Activated CD8-positive, alpha-beta memory T cell treated with anti-CD3 and anti-CD28 coated beads for 36 hours (primary cell): ENCODE measurements at regions not wholly inside any gene's neighbourhood (a gene's known extent, or its start where the extent isn't known, plus 50 kb on each side); places are given as distances from the start of the nearest gene placed in this dataset.
"Not testable (repeated sequence)": the region's sequence is repeated elsewhere in the genome, so short reads cannot be mapped to it uniquely, and the experiment has no call there.

Experiments used
- CTCF ChIA-PET: fragments of 350-600 bp; sonication (Branson Sonifier 250); formaldehyde crosslinking; loops from one replicate; lab custom pipeline; 2021; ENCODE audit warnings: antibody characterized with exemption; lab: Charles Lee
- POLR2A ChIA-PET: fragments of 350-600 bp; sonication (Branson Sonifier 250); formaldehyde crosslinking; loops from one replicate; lab custom pipeline; 2021; ENCODE audit warnings: antibody characterized with exemption; lab: Charles Lee

- POLR2A ChIA-PET, result no interaction called here
- CTCF ChIA-PET, result no interaction called here
Measured at GRCh38 chr4:14124816-14125215, 497.3 kb upstream of the BOD1L1 start.

- ChIA-PET CTCF (no interaction called here), POLR2A (no interaction called here)
Measured at GRCh38 chr4:14125375-14126129, 498.0 kb upstream of the BOD1L1 start.

GRCh38 chr4:14130551-14130950 lies 503.0 kb upstream of the BOD1L1 start:
- CTCF ChIA-PET, result no interaction called here
- POLR2A ChIA-PET, result no interaction called here

GRCh38 chr4:14131335-14131734 lies 503.8 kb upstream of the BOD1L1 start:
- POLR2A ChIA-PET, result no interaction called here
- CTCF ChIA-PET, result no interaction called here

- ChIA-PET POLR2A (no interaction called here), CTCF (no interaction called here)
Measured at GRCh38 chr4:14132301-14132700, 504.8 kb upstream of the BOD1L1 start.

- ChIA-PET POLR2A (no interaction called here), CTCF (no interaction called here)
Measured at GRCh38 chr4:14138106-14138505, 510.6 kb upstream of the BOD1L1 start.

- ChIA-PET POLR2A (no interaction called here), CTCF (no interaction called here)
Measured at GRCh38 chr4:14143892-14144291, 516.4 kb upstream of the BOD1L1 start.

- CTCF ChIA-PET, result no interaction called here
- POLR2A ChIA-PET, result no interaction called here
Measured at GRCh38 chr4:14149176-14150053, 521.9 kb upstream of the BOD1L1 start.

- CTCF ChIA-PET, result no interaction called here
- POLR2A ChIA-PET, result no interaction called here
Measured at GRCh38 chr4:14151101-14151500, 523.6 kb upstream of the BOD1L1 start.

- ChIA-PET CTCF (no interaction called here), POLR2A (no interaction called here)
Measured at GRCh38 chr4:14152834-14153519, 525.5 kb upstream of the BOD1L1 start.

GRCh38 chr4:14155803-14156202 lies 528.3 kb upstream of the BOD1L1 start:
- CTCF ChIA-PET, result no interaction called here

GRCh38 chr4:14157262-14157661 lies 529.7 kb upstream of the BOD1L1 start:
- ChIA-PET CTCF (no interaction called here), POLR2A (no interaction called here)

More at GRCh38 chr4:14155803-14156202, 528.3 kb upstream of the BOD1L1 start:
- POLR2A ChIA-PET, result no interaction called here

- ChIA-PET POLR2A (no interaction called here), CTCF (interaction anchor here (0.6 kb wide), 1 partner anchor 509 kb away, joined by 5 read pairs; no protein-coding TSS in a partner anchor)
Measured at GRCh38 chr4:14165222-14165920, 537.8 kb upstream of the BOD1L1 start.

- ChIA-PET CTCF (no interaction called here), POLR2A (no interaction called here)
Measured at GRCh38 chr4:14167876-14168510, 540.5 kb upstream of the BOD1L1 start.

GRCh38 chr4:14168919-14169318 lies 541.4 kb upstream of the BOD1L1 start:
- CTCF ChIA-PET, result no interaction called here

GRCh38 chr4:14169460-14169859 lies 541.9 kb upstream of the BOD1L1 start:
- CTCF ChIA-PET, result no interaction called here
- POLR2A ChIA-PET, result interaction anchor here (0.6 kb wide), 1 partner anchor 8 kb away, joined by 13 read pairs; no protein-coding TSS in a partner anchor

More at GRCh38 chr4:14168919-14169318, 541.4 kb upstream of the BOD1L1 start:
- POLR2A ChIA-PET, result interaction anchor here (0.6 kb wide), 1 partner anchor 8 kb away, joined by 13 read pairs; no protein-coding TSS in a partner anchor

- CTCF ChIA-PET, result not testable (repeated sequence)
Measured at GRCh38 chr4:14169940-14170339, 542.4 kb upstream of the BOD1L1 start.

GRCh38 chr4:14176613-14177012 lies 549.1 kb upstream of the BOD1L1 start:
- CTCF ChIA-PET, result no interaction called here
- POLR2A ChIA-PET, result no interaction called here

More at GRCh38 chr4:14169940-14170339, 542.4 kb upstream of the BOD1L1 start:
- POLR2A ChIA-PET, result not testable (repeated sequence)

- POLR2A ChIA-PET, result no interaction called here
- CTCF ChIA-PET, result no interaction called here
Measured at GRCh38 chr4:14177987-14178386, 550.5 kb upstream of the BOD1L1 start.
